M059J (cell line): ENCODE measurements at regions not wholly inside any gene's neighbourhood (a gene's known extent, or its start where the extent isn't known, plus 50 kb on each side); places are given as distances from the start of the nearest gene placed in this dataset.
"Not testable (repeated sequence)": the region's sequence is repeated elsewhere in the genome, so short reads cannot be mapped to it uniquely, and the experiment has no call there.

ENCODE experiments used
- DNase-seq: peaks from one replicate; pipeline ENCODE4 v3.0.0-alpha.2; 2012; ENCODE audit warnings: low read depth

DNA sequence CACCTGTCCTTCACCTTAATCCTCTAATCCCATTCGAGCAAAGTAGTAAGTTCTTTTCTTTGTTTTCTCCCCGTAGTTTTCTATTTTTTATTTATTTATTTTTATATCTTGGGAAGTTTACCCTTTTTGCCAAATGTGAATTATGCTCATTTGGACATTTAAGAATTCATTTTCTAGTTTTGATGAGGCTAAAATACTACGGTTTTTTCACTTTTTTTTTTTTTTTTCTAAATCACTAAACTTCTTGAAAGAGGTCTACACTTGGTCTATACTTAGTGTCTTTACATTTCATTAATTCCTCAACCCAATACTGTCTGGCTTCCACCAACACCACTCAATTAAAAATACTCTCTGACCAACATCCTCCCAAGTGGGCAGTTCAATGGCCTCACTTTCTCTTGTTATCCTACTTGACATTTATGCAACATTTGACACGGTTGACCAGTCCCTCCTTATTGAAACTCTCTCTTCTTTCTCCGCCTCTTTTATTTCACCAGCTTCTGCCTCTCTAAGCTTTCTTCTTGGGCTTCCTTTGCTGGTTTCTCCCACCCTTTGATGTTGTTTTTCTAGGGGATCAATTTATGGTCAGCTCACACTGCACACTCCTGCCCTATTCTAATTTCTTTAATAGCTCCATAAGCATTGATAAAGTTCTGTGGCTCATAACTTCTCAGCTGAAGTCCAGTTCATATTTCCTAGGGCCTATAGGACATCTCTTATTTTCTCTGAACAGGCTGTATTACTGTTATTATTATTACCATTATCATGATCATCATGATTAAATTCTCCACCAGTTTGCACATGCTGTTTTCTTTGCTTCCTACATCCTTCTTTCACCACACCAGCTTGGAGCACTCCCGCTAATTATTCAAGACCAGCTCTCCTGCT lies 72.6 kb upstream of the CITED2 start:
- DNase-seq, result no peak

DNA sequence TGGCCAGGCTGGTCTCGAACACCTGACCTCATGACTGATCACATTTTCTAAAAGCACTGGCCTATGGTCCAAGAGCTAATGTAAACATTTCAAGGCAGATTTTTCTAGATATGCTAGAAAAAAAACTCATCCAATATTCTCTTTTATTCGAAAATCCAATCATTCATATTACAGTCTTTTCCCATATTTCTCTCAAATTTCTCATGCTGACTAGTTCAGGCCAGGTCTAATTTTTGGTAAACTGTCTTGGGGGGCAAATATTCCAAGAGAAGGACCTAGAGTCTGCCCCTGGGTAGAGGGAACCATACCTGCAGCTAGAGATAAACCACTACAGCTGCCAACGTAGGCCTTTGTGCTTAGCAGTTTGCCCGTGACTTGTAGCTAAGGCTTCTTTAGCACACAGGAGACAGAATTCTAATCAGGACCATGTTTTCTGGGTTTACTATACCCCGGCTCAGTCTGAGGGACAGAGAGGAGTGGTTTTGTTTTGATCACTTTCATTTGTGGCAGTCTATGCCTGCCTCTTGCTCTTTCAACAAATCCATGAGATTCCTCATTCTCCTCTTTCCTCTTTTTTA lies 71.8 kb upstream of the CITED2 start:
- no peak for DNase-seq

DNA sequence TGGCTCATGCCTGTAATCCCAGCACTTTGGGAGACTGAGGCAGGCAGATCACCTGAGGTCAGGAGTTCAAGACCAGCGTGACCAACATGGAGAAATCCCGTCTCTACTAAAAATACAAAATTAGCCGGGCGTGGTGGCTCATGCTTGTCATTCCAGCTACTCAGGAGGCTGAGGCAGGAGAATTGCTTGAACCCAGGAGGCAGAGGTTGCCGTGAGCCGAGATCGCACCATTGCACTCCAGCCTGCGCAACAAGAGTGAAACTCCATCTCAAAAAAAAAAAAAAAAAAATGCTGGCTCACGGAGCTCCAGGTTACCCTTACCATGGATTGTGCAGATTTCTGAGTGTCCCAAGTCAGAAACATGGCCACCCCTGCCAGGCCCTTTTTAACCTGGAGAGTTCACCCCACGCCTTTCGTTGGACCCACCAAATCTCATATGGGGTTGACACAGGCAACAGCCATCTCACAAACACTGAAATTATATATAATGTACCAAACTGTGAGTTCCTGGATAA lies 69.9 kb upstream of the CITED2 start:
- not testable (repeated sequence) for DNase-seq

DNA sequence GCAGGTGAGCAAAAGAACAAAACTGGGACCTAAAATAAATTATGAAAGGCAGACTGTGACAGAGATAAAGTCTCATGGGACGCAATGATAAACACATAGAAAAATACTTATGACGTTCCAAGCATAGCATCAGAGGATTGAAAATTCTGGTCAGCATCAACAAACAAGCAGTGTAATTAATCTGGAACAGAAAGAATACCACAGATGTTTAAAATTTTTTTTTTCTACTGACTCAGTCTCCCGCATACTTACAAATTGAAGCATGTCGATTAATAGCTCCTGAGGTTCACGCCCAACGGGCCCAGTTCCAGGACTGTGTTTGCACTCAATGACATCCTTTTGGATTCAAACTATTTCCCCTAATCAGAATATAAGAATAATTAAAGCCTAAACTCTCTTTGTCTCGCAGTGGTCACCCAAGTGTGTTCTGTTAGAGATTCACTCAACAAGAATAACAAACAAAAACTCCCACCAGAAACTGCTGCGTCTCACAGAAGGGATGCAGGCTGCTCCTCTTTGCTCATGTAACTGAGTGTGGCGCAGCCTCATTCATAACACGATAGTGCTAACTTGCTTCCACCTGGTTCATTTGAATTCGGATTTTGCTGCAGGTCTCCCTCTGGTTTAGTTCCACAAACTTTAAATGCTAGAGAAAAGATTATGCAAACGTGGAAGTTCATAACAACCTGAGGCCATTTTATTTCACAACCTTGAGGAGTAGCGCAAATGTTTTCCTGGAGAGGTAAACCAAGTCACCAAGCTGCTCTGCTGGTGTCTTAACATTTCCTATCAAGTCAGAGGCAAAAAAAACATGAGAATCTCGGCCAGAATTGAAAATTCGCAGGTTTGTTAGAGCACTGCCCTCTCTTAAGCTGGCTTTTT lies 69.0 kb upstream of the CITED2 start:
- no peak for DNase-seq

DNA sequence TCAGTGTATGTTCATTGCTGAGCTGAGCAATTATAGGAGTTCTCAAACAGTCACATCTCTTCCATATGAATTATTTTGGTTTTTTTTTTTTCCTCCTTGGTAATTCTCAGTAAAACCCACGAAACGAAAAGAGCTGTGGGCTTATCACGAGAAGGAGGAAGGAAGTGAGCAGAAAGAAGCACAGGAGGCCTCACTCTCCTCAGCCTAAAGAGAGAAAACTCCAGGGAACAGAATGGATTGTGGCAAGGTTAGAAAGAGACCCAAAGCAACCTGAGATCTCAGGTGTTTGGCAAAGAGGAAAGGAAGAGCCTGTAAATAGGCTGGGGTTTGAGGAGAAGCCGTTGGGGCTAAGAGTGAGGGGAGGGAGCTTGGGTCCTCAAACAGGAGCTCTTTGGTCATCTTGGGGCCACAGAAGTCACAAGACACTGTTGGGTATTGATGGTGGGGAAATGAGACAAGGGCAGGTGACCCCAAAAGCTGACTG lies 67.8 kb upstream of the CITED2 start:
- DNase-seq, result no peak

DNA sequence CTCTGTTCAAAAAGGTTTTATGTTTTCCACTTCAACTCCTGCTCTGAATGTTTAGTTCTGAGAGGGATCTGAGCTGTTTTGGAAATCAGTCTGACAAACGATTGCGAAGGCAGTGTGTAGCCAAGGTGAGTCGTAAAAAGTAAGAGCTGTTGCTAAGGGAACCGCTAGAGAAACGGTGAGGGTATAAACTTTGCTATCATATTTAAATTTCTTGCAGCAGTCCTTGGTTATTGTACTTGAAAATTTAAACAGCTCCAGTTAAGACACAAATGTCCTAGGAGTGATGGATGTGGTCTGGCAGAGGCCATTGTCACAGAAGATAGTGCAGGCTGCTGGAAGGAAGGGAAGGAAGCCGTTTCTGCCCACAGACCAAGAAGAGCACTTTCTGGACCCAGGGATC lies 64.9 kb upstream of the CITED2 start:
- DNase-seq, result peak; percentile 68

DNA sequence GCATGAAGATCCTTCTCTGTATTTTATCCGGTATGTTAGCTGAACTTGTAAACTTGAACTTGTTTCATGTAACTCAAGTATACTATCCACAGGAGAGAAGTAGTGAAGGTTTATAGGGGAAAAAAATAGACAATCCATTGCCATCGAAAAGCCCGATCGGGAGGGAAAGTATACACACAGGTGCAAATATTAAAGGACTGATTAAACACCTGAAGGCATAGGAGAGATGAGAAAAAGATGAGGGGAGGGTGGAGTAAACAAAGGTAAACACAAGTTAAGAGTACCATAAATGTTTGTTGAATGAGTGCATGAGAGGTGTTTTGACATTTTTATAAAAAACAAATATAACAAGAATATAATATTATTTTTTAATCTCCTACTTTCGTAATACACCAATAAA lies 64.3 kb upstream of the CITED2 start:
- no peak for DNase-seq

DNA sequence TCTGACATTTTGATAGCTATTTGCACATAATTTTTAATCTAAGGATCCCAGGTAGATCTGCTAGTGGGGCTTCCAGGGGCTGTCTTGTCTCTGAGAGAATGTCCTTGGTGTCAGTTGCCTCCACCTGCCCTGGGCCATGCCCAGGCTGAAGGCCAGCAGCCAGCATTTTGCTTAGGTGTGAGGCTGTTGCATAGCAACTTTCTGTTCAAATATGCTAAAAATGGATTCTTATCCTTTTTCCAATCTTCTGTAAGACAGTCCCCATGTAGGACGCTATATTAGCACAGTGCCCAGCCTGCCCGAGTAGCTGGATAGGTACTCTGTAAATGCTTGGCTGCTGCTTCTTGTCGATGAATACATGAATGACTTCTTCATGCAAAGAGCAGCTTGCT lies 62.5 kb upstream of the CITED2 start:
- DNase-seq, result no peak

DNA sequence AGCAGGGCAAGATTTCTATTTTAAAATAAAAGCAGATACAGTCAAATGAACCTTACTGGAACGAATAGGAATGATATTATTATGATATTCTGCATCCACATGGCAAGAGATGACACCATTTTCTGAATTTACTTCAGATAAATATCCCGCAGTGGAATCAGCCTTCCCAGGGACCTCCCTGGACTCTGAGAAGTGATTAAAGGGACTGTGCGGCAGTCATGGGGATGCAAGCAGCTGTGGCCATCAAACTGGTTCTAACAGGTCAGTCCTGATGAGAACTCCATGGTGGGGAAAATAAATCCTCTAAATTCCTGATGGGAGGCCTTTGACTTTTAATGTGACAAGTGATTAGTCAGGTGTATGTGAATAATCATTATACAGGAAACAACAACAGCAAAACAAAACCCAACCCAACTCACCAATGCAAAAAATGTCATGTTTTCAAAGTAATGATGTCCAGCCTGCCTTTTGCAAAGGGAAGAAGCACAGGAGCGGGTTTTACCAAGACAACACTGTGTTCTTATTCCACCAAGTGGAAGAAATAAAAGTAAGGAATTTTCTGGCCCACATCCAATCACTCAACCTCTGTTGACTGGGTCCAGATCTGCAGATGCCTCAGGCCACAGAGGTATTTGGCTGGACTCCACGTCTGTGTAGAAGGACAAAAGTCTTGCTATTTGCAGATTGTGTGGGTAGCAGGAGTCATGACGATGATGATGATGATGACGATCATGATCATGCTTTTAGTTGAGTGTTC lies 61.9 kb upstream of the CITED2 start:
- DNase-seq, result peak; percentile 90

DNA sequence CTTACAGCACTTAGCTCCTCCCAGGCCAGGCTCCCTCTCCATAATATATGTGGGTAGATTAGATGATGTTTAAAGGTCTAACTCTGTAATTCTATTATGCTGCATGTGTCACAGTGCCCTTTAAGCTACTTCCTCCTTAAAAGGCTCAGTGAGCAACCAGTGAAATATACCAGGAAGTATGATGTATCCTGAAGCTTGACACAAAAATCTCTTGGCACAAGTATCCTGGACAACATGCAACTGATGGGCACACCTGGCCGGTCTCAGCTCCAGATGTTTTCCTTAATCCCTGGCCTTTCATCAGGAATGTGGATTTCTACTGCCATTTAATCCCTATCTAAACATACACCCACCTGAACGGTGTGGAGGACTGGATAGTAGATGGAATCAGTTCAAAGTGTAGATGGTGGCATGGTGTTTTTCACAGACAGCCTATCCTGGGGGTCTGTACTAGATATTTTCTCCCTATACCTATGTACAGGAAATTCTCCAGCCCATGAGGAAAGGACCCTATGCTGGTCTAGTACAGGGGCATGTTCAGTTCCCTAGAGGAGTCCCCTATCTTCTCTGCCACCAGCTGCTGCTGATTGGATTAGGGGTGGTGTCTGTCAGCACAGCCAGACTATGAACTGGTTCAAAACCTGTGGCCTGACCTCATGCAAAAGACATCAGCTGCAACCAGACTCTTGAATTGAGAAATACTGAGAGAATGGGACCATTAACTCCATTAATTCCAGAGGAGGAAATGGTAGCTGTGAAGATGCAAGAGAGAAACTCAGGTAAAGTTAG lies 59.4 kb upstream of the CITED2 start:
- peak; percentile 36 for DNase-seq

DNA sequence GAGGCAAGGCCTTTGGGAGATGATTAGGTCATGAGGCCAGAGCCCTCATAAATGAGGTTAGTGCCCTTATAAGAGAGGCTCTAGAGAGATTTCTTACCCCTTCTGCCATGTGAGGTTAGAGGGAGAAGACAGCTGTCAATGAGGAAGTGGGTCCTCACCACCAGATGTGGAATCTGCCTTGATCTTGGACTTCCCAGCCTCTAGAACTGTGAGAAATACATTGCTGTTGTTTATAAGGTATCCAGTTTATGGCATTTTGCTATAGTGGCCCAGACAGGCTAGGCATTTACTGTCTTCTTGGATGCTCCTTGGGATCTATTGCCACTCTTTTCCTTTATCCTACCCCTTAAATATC lies 57.1 kb upstream of the CITED2 start:
- no peak for DNase-seq

DNA sequence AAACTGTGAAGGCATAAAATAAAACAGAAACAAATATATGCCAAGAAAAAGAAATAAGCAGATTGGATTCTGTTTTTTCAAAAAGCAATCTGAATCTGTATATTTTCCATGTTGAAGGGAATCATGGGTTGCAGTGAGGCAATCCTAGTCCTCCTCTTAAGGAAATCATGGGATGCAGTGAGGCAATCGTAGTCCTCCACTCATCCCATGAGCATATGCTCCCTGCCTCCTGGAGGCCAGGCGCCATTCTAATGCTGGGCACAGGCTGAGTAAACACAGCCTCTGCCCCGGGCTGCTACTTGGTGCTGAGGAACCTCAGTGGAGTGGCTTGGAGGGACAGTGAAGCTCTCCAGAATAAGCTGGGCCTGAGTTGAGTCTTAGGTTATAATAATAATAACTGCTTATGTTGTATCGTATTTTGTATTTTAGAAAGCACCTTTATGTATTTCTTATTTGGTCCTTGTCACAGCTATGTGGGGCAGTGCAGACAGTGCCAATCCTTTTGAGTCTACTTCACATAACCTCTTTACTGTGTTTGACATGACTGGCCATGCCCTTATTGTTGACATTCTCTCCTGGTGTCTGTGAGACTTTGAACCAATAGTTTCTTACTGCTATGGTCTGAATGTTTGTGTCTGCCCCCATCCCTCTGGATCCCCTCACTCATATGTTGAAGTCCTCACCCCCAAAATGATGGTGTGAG lies 56.6 kb upstream of the CITED2 start:
- DNase-seq, result no peak

DNA sequence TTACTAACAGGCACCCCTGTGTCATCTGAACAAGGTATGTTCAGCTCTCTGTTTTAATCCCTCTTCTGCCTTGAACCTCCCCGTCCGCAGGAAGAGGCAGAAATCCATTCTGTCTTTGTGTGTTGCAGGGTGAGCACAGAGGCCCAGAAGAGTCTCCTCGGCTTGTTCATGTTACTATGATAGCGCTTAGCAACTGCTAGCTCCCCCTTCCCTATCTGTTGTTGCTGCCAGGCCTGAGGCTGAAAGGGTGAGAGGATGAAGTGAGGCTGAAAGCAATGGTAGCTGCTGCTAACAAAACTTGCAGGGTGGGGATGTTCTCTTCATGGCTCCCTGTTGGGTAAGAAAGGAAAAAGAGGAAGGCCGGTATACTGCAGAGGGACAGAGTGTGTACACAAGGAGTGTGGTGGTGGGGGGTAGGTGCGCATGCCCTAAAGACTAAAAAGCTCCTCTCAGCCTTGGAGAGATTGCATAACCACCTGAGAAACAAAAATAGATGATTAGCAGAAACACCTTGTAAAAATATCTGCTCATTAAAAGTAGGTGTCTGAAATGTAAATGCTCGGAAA lies 55.2 kb upstream of the CITED2 start:
- DNase-seq, result no peak

DNA sequence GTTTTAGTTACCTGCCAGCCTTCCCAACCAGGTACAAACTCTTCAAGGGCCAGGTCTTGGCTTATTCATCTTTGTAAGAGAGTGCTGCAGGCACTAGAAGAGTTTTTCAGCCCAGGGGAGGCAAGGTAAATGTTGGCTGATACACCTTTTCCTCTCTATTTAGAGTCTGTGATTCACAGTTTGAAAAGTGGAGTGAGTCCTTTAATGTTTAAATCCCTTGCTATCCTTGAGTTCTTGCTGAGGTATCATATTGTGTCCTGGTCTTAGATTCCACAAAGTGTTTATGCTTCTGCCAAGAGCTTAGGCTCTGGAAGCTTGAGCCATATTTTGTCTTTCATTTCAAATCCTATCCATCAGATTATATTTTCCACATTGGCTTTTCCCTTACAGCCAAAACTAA lies 52.8 kb upstream of the CITED2 start:
- no peak for DNase-seq

DNA sequence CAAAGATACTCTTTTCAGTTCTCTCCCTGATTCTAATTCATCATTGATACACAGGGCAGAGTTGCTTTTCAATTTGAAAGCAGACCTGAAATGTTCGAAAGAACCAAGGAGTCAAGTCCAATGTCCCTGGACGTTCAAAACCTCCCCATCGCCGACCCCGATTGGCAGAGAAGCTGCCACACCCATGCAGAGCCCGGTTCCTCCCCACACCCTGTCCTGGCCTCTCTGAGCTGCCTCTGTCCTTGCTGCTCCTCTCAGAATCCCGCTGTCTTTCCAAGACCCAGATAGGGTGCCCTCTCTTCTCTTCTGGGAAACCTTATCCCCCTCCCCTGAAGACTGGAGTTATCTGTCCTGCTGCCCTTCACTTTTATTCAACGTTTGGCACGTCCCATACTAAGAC lies 52.3 kb upstream of the CITED2 start:
- no peak for DNase-seq

DNA sequence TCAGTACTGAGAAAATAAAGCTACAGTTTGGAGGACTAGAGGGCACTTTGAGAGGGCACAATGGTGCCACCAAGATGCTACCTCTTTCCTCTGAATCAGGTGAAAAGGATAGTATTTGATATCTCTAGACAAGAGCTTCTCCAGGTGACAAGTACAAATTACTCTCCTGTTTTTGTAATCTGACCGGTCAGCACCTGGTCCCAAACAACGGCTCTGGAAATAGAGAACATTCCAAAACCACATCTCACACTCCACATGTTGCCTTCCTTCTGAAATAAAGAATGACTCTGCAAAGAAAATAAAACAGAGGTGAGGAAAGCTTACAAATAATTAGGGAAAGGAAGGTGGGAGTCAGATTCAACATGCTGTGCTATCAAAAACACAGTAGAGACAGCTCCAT lies 51.3 kb upstream of the CITED2 start:
- no peak for DNase-seq

DNA sequence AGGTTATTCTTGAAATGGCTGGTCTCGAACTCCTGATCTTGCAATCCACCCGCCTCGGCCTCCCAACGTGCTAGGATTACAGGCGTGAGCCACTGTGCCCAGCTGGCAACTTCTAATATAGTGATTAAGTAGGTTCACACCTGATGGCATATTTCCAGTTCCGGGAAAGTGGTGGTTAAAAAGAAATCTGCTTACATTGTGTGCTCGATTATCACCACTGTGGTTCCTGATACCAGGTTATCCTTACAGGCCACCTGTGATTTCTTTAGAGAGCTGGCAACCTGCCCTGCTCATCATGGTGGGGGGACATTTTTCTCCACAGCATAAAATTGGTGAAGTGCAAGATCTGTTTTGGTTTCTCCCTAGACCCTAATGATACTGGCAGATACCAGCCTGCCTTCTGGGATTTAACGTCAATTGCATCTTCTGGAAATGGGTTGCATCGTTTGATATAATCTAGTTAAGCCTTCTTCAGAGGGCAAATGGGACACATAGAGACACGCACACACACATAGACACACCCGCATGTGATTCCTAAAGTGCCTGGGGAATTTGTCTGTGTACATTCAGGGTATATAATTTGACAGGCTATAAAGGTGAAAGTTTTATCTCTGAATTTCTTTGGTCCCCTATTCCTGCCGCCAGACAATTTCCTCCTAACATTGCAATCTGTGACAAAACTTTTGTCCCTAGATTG lies 49.7 kb upstream of the CITED2 start:
- DNase-seq, result no peak
